ENCODE measurements at regions not wholly inside any gene's neighbourhood (a gene's known extent, or its start where the extent isn't known, plus 50 kb on each side); places are given as distances from the start of the nearest gene placed in this dataset.
"Not testable (repeated sequence)": the region's sequence is repeated elsewhere in the genome, so short reads cannot be mapped to it uniquely, and the experiment has no call there.

- intact Hi-C loops (cut with micrococcal nuclease): no loop called here
These were observed 227.8 kb upstream of the CDH11 start for GRCh38 chr16:65349626-65350025.

DNA sequence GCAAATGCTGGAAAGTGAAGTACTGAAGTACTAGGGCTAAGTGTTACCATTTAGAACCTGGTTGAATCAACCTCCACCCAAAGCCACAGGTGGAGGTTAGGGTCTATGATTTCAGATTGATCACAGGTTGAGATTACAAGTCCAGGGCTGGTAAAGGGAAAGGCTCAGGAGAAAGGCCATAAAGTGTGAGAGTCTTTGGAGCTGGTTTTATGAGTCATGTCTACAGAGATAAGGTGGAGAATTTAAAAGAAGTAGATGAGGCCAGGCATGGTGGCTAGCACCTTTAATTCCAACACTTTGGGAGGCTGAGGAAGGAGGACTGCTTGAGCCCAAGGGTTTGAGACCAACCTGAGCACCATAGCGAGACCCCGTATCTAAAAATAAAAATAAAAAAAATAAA is 221.7 kb upstream of the CDH11 start:
- intact Hi-C loops (cut with micrococcal nuclease): no loop called here

- intact Hi-C loops (cut with micrococcal nuclease): no loop called here
These were observed 220.5 kb upstream of the CDH11 start for GRCh38 chr16:65342231-65342866.

- intact Hi-C loops (cut with micrococcal nuclease): no loop called here
These were observed 217.2 kb upstream of the CDH11 start for GRCh38 chr16:65339062-65339461.

GRCh38 chr16:65336160-65336559 is 214.3 kb upstream of the CDH11 start:
- intact Hi-C loops (cut with micrococcal nuclease): no loop called here

DNA sequence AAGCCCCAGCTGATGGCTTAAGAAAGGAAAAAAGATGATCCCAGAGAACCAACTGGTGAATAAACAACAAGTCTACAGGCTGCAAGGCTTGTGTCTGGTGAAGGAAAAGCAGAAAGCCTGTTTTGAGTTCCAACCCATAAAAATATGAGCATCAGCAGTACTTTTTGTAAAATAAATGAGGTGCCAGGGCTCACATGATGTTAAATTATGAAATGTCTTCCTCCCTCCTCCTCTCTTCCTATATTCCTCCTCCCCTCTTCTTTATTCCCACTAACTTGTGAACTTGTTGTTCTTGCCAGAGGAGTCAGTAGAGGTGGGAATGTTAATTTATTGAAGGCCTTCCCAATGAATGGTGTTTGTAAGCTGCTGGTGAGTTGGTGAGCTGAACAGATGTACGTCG is 212.2 kb upstream of the CDH11 start:
- intact Hi-C loops (cut with micrococcal nuclease): no loop called here

GRCh38 chr16:65333283-65333682 is 211.4 kb upstream of the CDH11 start:
- intact Hi-C loops (cut with micrococcal nuclease): no loop called here

- intact Hi-C loops (cut with micrococcal nuclease): no loop called here
These were observed 205.5 kb upstream of the CDH11 start for GRCh38 chr16:65327346-65327745.

DNA sequence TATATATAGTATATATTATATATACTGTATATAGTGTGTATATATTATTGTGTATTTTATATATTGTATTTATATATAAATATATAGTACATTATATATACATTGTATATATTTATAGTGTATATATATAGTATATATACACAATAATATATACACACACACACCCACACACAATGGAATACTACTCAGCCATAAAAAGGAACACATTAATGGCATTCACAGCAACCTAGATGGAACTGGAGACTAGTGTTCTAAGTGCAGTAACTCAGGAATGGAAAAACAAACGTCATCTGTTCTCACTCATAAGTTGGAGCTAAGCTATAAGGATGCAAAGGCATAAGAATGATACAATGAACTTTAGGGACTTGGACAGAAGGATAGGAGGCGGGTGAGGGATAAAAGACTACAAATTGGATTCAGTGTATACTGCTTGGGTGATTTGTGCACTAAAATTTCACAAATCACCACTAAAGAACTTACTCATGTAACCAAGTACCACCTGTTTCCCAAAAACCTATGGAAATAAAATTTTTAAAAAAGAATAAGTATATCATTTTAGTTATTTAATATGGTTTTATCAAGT is 201.9 kb upstream of the CDH11 start:
- intact Hi-C loops (cut with micrococcal nuclease): loop anchor here (1.0 kb wide), 1 partner anchor 196 kb away; no protein-coding TSS in a partner anchor

DNA sequence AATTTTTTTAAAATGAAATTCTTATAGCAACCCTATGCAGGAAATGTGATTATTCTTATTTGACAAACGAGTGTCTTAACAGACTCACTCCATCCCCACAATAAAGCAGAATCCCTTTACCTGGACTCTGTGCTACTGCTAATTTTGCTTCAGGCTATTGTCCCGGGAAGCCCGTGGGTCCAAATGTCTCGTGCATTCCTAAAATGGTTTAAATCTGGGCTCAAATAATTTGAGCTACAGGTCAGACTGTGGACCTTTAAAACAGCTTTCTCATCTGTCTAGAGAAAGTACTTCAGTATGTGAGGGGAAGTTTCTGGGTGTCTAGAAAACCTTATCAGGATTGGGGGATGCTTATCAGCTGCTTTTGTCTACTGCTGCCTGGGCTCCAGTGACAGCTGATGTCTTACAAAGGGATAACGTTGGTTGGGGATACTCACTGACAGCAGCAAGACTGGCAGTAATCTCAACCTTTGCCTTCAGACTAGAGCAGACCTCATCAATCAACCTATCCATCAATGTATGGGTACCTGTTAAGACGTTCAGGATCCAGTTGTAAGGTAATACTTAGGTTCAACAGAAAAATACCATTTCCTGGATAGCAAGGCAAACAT is 197.9 kb upstream of the CDH11 start:
- intact Hi-C loops (cut with micrococcal nuclease): loop anchor here (1.0 kb wide), 1 partner anchor 192 kb away; no protein-coding TSS in a partner anchor

- intact Hi-C loops (cut with micrococcal nuclease): no loop called here
These were observed 196.9 kb upstream of the CDH11 start for GRCh38 chr16:65318590-65319257.

GRCh38 chr16:65318138-65318537 is 196.3 kb upstream of the CDH11 start:
- intact Hi-C loops (cut with micrococcal nuclease): no loop called here

- intact Hi-C loops (cut with micrococcal nuclease): no loop called here
These were observed 194.9 kb upstream of the CDH11 start for GRCh38 chr16:65316808-65317207.

DNA sequence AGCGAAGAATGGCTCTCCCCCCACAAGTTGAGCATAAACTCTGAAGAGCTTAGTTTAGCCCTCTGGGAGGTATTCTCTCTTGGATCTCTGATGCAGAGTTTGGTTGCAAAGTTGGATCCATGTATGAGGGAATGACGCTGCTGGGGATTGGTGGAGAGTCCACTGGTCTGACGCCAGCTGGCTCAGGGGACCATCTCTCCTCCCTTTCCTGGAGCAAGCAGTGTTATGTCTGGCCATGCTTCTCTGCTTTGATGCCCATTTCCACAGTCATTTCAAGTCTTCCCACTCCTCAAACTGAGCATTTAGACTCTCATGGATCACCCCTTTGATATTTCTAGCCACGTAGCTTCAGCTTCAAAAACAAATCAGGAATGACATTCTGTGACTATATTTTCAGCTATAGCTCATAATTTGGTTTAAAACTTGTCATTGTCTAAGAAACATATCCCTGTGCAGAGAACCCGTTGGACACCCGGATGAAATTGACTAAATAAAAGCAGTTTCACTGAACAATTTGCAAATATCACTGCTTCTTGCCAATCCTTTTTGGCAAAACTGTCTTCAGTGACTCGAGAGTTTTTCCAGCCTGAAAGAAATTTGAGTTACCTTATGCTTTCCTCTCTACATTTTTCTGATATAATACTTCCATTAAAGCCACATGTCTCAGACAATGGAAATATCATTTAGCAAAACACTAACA is 193.4 kb upstream of the CDH11 start:
- intact Hi-C loops (cut with micrococcal nuclease): no loop called here

DNA sequence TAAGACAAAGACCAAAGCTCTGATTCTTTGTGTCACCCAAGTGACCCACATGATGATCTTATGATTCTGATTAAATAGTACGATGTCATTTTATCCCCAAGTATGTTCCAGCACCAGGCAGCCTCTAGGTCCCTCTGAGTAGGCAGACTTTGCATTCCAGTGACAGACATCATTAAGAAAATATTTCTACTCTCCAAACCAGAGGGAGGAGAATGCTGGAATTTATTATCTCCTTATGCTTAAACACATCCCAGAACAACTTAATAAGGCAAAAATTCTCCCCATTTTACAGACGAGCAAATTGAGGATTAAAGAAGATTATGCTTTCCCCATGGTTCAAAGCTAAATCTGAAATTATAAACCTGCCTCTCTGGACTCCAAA is 192.8 kb upstream of the CDH11 start:
- intact Hi-C loops (cut with micrococcal nuclease): no loop called here

DNA sequence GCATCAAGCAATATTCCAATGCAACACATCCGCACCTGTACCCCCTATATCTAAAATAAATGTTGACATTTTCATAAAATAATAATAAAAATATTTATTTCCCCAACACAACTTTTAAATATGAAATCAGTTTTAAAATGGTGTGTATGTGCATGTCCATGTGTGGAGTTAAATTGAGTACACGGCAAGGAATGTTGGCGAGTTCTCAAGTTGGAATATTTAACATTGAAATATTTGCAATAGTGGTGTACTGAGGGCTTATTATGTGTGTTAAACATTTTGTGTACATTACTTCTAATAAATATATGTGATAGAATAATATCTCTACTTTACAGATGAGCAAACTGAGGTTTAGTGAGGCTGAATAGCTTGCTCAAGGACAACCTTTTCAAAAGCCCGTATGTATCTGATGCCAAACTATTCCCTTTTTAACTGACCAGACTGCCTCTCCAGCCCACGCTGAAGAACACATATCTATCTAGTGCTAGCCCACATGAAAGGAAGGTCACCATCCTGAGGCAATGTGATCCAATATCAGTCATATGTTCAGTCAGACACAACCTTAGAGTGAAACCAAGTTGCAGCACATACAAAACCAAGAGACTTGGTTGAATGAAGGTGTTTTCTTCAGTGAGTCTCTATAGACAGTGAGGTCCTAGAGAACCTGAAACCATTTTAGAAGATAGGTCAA is 192.2 kb upstream of the CDH11 start:
- intact Hi-C loops (cut with micrococcal nuclease): no loop called here

DNA sequence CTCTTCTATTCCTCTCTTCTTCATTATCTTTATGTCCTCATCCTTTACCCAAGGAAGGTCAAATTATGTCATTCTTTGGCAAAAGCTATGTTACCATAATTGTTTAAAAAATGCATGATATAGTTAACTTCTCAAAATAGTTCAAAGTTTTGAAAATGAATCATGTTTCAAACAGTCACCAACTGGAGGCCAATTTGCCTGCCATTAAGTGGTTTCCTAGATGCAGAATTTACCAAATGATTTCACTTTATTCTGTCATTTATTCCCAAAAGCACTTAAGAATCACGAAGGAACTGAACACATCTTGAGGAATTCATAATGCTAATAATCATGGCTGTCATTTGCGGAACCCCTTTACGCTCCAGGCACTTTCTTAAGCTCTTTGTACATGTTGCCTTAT is 190.9 kb upstream of the CDH11 start:
- intact Hi-C loops (cut with micrococcal nuclease): no loop called here

- intact Hi-C loops (cut with micrococcal nuclease): no loop called here
These were observed 190.2 kb upstream of the CDH11 start for GRCh38 chr16:65312071-65312470.

- intact Hi-C loops (cut with micrococcal nuclease): not testable (repeated sequence)
These were observed 188.6 kb upstream of the CDH11 start for GRCh38 chr16:65310491-65310890.

GRCh38 chr16:65309354-65309753 is 187.5 kb upstream of the CDH11 start:
- intact Hi-C loops (cut with micrococcal nuclease): no loop called here

DNA sequence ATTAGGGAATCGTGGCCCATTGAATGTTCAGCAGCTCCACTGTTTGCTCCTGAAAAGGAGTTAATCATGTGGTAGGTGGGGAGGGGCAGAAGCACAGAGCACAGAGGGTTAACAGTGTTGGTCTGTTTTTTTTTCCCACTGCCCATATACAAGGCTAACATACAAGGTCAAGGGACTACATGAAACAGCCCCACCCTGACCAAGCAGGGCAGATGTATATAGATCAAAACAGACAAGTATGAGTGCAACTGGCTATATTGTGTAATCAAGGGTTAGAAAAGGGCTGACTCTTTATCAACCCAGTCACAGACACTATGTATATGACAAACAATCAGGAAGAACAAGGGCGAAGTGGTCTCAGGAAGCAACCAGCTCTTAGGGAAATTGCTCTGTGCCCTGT is 186.6 kb upstream of the CDH11 start:
- intact Hi-C loops (cut with micrococcal nuclease): no loop called here
